ENCODE measurements at regions not wholly inside any gene's neighbourhood (a gene's known extent, or its start where the extent isn't known, plus 50 kb on each side); places are given as distances from the start of the nearest gene placed in this dataset.

DNA sequence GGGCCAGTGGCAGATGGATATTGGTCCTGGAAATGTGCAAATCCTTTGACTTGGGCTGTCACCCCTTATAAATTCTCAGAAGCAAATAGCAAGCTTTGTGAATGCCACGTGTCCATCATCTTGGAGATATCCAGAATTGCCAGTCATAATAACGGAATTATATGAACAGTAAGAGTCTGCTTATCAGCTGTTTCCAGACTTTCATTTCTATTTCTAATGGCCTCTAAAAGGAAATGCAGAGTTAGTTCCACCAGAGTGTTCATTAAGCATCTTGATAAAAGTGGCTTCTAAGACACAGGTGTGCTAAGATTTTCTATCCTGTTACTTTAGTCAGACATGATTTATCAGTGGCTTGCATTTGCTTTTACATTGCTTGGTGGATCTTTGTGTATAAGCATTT lies 87.4 kb downstream of the RAMP3 start:
- intact Hi-C loops (cut with DNase I) = no loop called here
- no peaks in the 10 kb centered on the region for H3K36me3 ChIP-seq
- WGBS, 2 donors = 78 to 86% methylated on average over 2 of the region's 2 CpGs
- DNase-seq = no peak
- H3K9me3 ChIP-seq = no peaks in the 10 kb centered on the region
- H3K27me3 ChIP-seq = peaks cover 0 to 27% (median 0%) of the 10 kb centered on the region in 4 donors
- H3K4me3 ChIP-seq = no peak overlapping the region
- H3K27ac ChIP-seq = no peak overlapping the region
- H3K4me1 ChIP-seq = peaks cover 0 to under 1% (median 0%) of the 10 kb centered on the region in 3 donors
- TF ChIP-seq POLR2A (IDR thresholded peaks at IDR 0.05) (no peak), CTCF (IDR thresholded peaks at IDR 0.05) (no peak)

- intact Hi-C loops (cut with DNase I) = no loop called here
- Histone ChIP-seq H3K27ac (no peak overlapping the region), H3K4me3 (no peak overlapping the region), H3K9me3 (no peaks in the 10 kb centered on the region), H3K4me1 (no peaks in the 10 kb centered on the region), H3K27me3 (peaks cover 0 to 22% (median 0%) of the 10 kb centered on the region in 4 donors), H3K36me3 (no peaks in the 10 kb centered on the region)
- TF ChIP-seq CTCF (IDR thresholded peaks at IDR 0.05) (no peak), POLR2A (IDR thresholded peaks at IDR 0.05) (no peak)
- no peak for DNase-seq
- WGBS, 2 donors = 57 to 74% methylated on average over 3 of the region's 3 CpGs
Measured at GRCh38 chr7:45246339-45246738, 88.7 kb downstream of the RAMP3 start.

- H3K27ac ChIP-seq = no peak overlapping the region
- no peaks in the 10 kb centered on the region for H3K4me1 ChIP-seq
- H3K36me3 ChIP-seq = no peaks in the 10 kb centered on the region
- H3K9me3 ChIP-seq = no peaks in the 10 kb centered on the region
- DNase-seq = no peak
- H3K4me3 ChIP-seq = no peak overlapping the region
- intact Hi-C loops (cut with DNase I) = no loop called here
- TF ChIP-seq CTCF (IDR thresholded peaks at IDR 0.05) (no peak), POLR2A (IDR thresholded peaks at IDR 0.05) (no peak)
- H3K27me3 ChIP-seq = peaks cover 0 to 10% (median 0%) of the 10 kb centered on the region in 4 donors
- WGBS, 2 donors = 49 to 59% methylated on average over 5 to 6 of the region's 6 CpGs
Measured at GRCh38 chr7:45252248-45252647, 94.7 kb downstream of the RAMP3 start.

DNA sequence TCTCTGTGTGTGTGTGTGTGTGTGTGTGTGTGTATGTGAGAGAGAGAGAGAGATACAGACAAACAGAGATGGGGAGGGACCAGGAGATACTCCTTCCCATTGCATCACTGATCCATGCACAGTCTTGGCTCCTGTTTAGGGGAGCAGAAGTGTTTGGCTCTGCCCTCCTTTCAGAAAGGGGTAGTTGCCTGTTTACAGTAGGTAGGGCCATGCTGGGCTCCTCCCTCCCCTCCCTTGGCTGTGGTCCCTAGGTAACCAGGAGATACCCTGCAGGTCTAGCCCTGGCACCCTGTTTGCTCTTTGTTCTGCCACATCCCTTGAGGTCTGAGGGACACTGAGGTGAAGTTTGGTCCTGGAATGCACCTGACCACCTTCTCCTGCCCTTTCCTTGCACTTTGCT lies 95.3 kb downstream of the RAMP3 start:
- H3K9me3 ChIP-seq = no peaks in the 10 kb centered on the region
- H3K27me3 ChIP-seq = peaks cover 0 to 4% (median 0%) of the 10 kb centered on the region in 4 donors
- TF ChIP-seq CTCF (IDR thresholded peaks at IDR 0.05) (no peak), POLR2A (IDR thresholded peaks at IDR 0.05) (no peak)
- H3K4me3 ChIP-seq = no peak overlapping the region
- H3K36me3 ChIP-seq = no peaks in the 10 kb centered on the region
- no peaks in the 10 kb centered on the region for H3K4me1 ChIP-seq
- H3K27ac ChIP-seq = no peak overlapping the region
- no peak for DNase-seq
- intact Hi-C loops (cut with DNase I) = no loop called here

DNA sequence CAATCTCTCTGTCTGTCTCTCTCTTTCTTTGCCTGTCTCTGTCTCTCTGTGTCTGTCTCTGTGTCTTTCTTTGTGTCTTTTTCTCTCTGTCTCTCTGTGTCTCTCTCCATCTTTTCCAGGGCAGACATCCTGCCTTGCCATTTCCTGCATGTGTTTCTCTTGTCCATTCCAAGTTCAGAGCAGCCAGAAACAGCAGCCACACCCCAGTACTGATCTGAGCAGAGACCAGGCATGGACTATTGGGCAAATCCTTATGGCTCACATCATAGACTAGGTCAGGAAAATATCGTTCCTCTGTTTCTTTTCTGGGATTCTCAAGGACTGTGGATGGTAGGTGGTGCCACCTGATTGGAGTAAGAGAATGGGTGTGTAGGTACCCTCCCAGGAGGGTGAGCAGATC lies 95.8 kb downstream of the RAMP3 start:
- H3K27me3 ChIP-seq = peaks cover 0 to 4% (median 0%) of the 10 kb centered on the region in 4 donors
- WGBS, 2 donors = 50 to 55% methylated on average over 1 of the region's 1 CpG
- H3K27ac ChIP-seq = no peak overlapping the region
- TF ChIP-seq CTCF (IDR thresholded peaks at IDR 0.05) (no peak), POLR2A (IDR thresholded peaks at IDR 0.05) (no peak)
- intact Hi-C loops (cut with DNase I) = no loop called here
- H3K9me3 ChIP-seq = no peaks in the 10 kb centered on the region
- H3K4me1 ChIP-seq = no peaks in the 10 kb centered on the region
- H3K36me3 ChIP-seq = no peaks in the 10 kb centered on the region
- no peak for DNase-seq
- no peak overlapping the region for H3K4me3 ChIP-seq

All from esophagus squamous epithelium (tissue), 5 donors.